Left renal pelvis (tissue), 4 donors: ENCODE measurements at regions not wholly inside any gene's neighbourhood (a gene's known extent, or its start where the extent isn't known, plus 50 kb on each side); places are given as distances from the start of the nearest gene placed in this dataset.

ENCODE experiments used
- DNase-seq, 4 donors: peaks; one replicate each; pipeline ENCODE4 v3.0.0-alpha.2; 2013; ENCODE audit warnings: low read depth in 4 of 4, low spot score in 3 of 4

- no peak for DNase-seq
Measured at GRCh38 chr12:81963026-81963425, 203.9 kb upstream of the PPFIA2 start.

DNA sequence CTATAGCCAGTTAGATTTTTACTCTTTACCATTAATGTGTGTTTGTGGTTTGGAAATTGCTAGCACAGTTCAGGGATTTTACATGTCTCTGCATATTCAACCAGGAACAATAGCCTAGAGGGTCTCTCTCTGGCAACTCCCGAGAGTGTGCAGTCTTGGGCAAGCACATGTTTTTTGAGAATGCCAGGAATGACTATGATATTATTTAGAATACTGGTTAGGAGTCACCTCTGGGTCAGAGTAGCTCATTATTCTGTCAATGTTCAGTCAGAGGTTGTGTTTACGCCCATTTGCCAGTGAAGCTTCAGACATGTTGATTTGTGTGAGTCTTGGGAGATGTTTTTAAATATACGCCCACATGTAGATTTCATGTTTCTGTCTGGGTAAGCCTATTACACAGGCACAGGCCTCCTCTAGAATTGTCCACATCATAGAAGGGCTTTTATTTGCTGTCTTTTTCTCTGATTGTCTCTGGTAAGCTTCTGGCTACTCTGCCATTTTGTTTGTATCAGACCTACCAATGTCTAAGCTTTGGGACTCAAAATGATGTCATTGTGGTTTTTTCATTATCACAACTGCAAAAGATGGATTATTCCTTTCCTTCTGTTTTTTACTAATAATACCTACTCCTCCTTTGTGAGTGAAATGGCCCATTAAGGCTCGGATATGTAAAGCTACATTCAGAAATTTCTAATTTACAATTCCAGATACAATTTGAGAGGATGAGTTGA lies 203.1 kb upstream of the PPFIA2 start:
- DNase-seq: no peak

GRCh38 chr12:81958406-81958805 lies 199.3 kb upstream of the PPFIA2 start:
- DNase-seq: no peak

GRCh38 chr12:81957631-81958030 lies 198.5 kb upstream of the PPFIA2 start:
- DNase-seq: no peak

GRCh38 chr12:81956468-81956860 lies 197.3 kb upstream of the PPFIA2 start:
- no peak for DNase-seq

DNA sequence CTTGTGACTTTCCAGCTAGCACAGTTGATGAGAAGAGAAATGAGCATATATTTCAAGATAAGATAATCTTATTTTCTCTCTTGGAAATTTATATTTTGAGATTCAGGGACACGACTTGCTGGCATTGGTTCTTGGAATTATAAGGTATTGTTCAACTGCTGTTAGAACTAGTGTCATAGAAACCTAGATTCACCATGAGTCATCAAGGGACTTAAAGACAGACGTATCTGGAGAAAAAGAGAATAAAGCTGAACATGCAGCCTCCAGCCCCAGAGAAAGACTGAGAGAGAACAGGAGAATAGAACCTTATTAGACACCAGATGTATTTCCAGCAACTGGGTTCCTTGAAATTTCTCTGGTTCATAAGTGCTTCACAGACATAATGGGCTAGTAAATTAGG lies 194.4 kb upstream of the PPFIA2 start:
- DNase-seq: no peak

GRCh38 chr12:81950871-81951270 lies 191.7 kb upstream of the PPFIA2 start:
- DNase-seq: no peak

DNA sequence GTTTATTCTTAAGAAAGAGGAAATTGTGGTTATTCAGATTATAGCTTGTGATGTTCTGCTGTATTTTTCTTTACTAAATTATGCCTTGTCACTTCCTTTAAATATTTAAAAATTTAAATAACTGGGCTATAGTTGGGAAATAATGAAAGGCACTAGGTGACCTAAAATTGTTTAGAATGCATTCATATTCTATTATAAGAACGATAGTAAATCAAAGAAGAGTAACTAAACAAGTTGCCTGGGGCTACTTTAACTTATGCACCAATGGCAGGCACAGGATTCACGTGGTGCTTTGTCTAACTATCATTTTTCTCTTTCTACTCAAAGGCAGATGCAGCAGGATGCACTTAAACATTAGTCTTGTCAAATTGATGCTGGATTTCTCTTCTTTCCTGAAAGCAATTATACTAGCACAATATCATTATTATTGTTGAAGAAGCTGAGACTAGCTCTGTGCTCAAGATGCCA lies 190.7 kb upstream of the PPFIA2 start:
- no peak for DNase-seq

- no peak for DNase-seq
Measured at GRCh38 chr12:81949416-81949815, 190.3 kb upstream of the PPFIA2 start.

DNA sequence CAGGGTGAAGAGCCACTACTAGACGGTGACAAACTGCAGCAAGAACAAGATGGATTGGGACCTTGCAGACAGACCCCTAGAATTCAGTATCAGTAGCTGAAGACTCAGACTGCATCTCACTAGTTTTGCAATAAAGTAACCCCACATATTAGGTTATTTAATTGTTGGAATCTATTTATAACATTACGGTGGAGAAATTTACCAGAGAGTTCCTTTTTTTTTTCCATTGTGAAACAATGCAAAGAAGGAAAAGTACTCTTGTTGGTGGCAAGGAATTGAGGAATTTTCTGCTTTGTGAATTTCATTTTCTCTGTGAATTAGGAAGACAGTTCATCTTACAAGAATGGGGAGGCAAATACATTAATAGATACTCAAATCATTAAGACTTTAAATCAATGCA lies 185.7 kb upstream of the PPFIA2 start:
- no peak for DNase-seq

- DNase-seq: no peak
Measured at GRCh38 chr12:81942594-81942993, 183.4 kb upstream of the PPFIA2 start.

- DNase-seq: no peak
Measured at GRCh38 chr12:81930037-81930436, 170.9 kb upstream of the PPFIA2 start.

DNA sequence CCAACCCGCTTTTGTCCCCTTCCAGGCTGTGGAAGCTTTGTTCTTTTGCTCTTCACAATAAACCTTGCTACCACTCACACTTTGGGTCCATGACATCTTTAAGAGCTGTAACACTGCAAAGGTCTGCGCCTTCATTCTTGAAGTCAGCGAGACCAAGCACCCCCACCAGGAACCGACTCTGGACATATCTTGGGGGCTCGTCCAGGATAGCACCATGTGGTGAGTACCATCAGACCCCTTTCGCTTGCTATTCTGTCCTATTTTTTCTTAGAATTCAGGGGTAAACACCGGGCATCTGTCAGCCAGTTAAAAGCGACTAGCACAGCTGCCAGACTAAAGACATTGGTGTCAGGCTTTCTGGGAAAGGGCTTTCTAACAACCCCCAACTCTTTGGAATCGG lies 137.6 kb upstream of the PPFIA2 start:
- DNase-seq: no peak

GRCh38 chr12:81888961-81889360 lies 129.8 kb upstream of the PPFIA2 start:
- no peak for DNase-seq

- peak in 1 of 4 donors; percentile 3 for DNase-seq
Measured at GRCh38 chr12:81888106-81888740, 129.1 kb upstream of the PPFIA2 start.

DNA sequence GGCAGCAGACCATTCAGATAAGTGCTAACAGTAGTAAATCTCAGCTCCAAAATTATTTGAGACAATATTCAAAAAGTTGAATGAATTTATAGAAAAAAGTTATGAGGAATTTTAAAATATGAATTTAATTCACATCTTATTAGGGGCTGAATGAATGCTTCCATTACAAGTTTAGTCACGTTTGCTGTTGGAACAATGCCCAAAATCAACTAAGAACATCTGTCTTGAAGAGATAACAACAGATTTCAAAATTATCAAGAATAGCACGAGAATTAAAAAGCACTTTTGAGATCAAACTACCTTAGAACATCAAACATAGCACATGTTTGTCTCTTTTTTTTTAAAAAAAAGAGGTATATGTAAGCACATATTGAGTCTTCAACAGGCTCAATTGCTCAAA lies 115.4 kb upstream of the PPFIA2 start:
- no peak for DNase-seq

DNA sequence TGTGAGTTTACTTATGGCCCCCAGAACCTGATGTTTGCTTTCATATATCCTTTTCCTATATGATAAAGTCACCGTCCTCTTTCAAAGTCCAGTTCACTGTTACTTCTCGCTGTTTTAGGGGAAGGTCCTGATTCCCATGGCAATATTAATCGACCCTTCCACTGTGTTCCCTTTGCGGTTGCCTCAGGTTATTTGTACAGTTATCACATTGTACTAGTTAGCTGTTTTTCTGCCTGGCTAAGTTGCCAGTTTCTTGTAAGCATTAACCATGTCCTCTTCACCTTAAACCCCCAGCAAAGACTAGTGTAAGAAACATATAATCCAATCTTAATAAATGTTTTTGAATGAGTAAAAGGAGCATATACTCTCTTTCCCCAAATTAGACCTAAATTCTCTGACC lies 115.0 kb upstream of the PPFIA2 start:
- DNase-seq: no peak

DNA sequence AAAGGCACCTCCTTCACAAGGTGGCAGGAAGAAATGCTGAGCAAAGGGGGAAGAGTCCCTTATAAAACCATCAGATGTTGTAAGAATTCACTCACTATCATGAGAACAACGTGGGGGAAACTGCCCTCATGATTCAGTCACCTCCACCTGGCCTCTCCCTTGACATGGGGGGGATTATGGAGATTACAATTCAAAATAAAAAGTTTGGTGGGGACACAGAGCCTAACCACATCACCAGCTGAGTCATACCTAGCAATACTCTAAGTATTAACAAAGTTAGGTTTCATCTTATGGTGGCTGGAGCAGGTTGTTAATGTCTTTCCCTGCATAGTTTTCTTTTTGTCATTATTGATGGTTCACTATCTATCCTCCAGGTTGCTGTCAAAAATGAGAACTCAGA lies 113.2 kb upstream of the PPFIA2 start:
- DNase-seq: no peak

- no peak for DNase-seq
Measured at GRCh38 chr12:81866081-81866480, 106.9 kb upstream of the PPFIA2 start.

DNA sequence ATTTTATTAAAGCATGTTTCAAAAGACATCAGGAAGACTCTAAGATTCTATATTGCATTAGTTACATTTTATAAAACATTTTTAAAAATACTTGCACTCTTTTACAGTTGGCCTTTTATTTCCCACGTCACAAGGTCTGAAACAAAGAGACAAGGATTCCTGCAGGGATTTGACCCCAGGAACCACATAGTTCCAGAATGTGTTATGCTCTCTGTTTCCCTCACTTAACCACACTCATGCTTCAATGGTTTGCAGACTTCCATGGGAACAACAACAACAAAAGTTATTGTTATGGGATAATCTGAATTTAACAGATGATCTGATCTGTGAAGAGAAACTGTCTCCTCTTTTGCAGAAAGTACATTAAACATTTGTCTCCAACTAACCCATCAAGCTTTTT lies 104.3 kb upstream of the PPFIA2 start:
- DNase-seq: no peak

- peak in 1 of 4 donors; percentile 4 for DNase-seq
Measured at GRCh38 chr12:81859521-81859920, 100.4 kb upstream of the PPFIA2 start.

- no peak for DNase-seq
Measured at GRCh38 chr12:81843599-81843998, 84.4 kb upstream of the PPFIA2 start.
